Caki2 (cell line): ENCODE measurements at regions not wholly inside any gene's neighbourhood (a gene's known extent, or its start where the extent isn't known, plus 50 kb on each side); places are given as distances from the start of the nearest gene placed in this dataset.
"Not testable (repeated sequence)": the region's sequence is repeated elsewhere in the genome, so short reads cannot be mapped to it uniquely, and the experiment has no call there.

Experiments
- DNase-seq: peaks from one replicate; pipeline ENCODE4 v3.0.0-alpha.2; 2015; ENCODE audit warnings: low read depth
- in situ Hi-C: cut with HindIII; loops from 2 replicates; pipeline ENCODE4 v1.10.0; 2016; ENCODE audit warnings: low sequenced_read_pairs, low pct_unique_long_range_greater_than_20kb, mixed read lengths

GRCh38 chr1:120599511-120599910, 124.2 kb upstream of the NBPF26 start:
- in situ Hi-C loops, DNase-seq: not testable (repeated sequence)

GRCh38 chr1:120600442-120601041, 123.2 kb upstream of the NBPF26 start:
- in situ Hi-C loops: not testable (repeated sequence)

GRCh38 chr1:120607882-120608281, 115.9 kb upstream of the NBPF26 start:
- in situ Hi-C loops, DNase-seq: not testable (repeated sequence)

More at GRCh38 chr1:120600442-120601041, 123.2 kb upstream of the NBPF26 start:
- not testable (repeated sequence) for DNase-seq

- in situ Hi-C loops, DNase-seq: not testable (repeated sequence)
Measured at GRCh38 chr1:120608314-120609014, 115.3 kb upstream of the NBPF26 start.

GRCh38 chr1:120609015-120609573, 114.7 kb upstream of the NBPF26 start:
- in situ Hi-C loops, DNase-seq: not testable (repeated sequence)

- in situ Hi-C loops, DNase-seq: not testable (repeated sequence)
Measured at GRCh38 chr1:120609834-120610233, 113.9 kb upstream of the NBPF26 start.

- DNase-seq, in situ Hi-C loops: not testable (repeated sequence)
Measured at GRCh38 chr1:120614931-120615639, 108.7 kb upstream of the NBPF26 start.

GRCh38 chr1:120617493-120617892, 106.3 kb upstream of the NBPF26 start:
- in situ Hi-C loops, DNase-seq: not testable (repeated sequence)

- in situ Hi-C loops, DNase-seq: not testable (repeated sequence)
Measured at GRCh38 chr1:120619867-120620692, 103.7 kb upstream of the NBPF26 start.

- DNase-seq, in situ Hi-C loops: not testable (repeated sequence)
Measured at GRCh38 chr1:120620693-120620969, 103.1 kb upstream of the NBPF26 start.

- in situ Hi-C loops, DNase-seq: not testable (repeated sequence)
Measured at GRCh38 chr1:120621278-120621677, 102.5 kb upstream of the NBPF26 start.

GRCh38 chr1:120623539-120623938, 100.2 kb upstream of the NBPF26 start:
- in situ Hi-C loops, DNase-seq: not testable (repeated sequence)

GRCh38 chr1:120624565-120625064, 99.1 kb upstream of the NBPF26 start:
- in situ Hi-C loops, DNase-seq: not testable (repeated sequence)

- in situ Hi-C loops, DNase-seq: not testable (repeated sequence)
Measured at GRCh38 chr1:120629832-120630455, 93.8 kb upstream of the NBPF26 start.

- in situ Hi-C loops, DNase-seq: not testable (repeated sequence)
Measured at GRCh38 chr1:120634816-120635806, 88.6 kb upstream of the NBPF26 start.

- in situ Hi-C loops, DNase-seq: not testable (repeated sequence)
Measured at GRCh38 chr1:120640261-120641013, 83.3 kb upstream of the NBPF26 start.
